ENCODE measurements at regions not wholly inside any gene's neighbourhood (a gene's known extent, or its start where the extent isn't known, plus 50 kb on each side); places are given as distances from the start of the nearest gene placed in this dataset.
"Not testable (repeated sequence)": the region's sequence is repeated elsewhere in the genome, so short reads cannot be mapped to it uniquely, and the experiment has no call there.

DNA sequence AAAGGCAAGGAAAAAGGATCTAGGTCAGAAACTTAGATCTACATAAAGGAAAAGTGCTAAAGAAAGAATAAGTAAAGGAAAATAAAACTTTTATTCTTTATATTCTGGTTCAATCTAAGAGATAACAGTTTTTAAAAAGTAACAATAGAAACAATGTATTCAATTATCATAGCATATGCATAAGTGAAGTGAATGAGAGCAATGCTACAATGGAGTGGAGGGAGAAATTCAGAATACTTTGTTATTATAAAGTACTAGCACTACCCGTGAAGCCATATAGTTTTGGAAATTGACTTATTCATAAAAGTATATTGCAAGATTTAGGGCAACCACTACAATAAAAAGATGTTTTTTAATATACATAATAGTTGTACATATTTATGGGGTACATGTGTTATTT is 586.0 kb upstream of the MDGA2 start:
- no peak for TF ChIP-seq JUND (IDR thresholded peaks at IDR 0.05)
- no peak for TF ChIP-seq RAD21 (IDR thresholded peaks at IDR 0.05)
- TF ChIP-seq YY1 (IDR thresholded peaks at IDR 0.05), result no peak
- TF ChIP-seq FOXA1 (IDR thresholded peaks at IDR 0.05), result no peak
- TF ChIP-seq, protein P1, sequence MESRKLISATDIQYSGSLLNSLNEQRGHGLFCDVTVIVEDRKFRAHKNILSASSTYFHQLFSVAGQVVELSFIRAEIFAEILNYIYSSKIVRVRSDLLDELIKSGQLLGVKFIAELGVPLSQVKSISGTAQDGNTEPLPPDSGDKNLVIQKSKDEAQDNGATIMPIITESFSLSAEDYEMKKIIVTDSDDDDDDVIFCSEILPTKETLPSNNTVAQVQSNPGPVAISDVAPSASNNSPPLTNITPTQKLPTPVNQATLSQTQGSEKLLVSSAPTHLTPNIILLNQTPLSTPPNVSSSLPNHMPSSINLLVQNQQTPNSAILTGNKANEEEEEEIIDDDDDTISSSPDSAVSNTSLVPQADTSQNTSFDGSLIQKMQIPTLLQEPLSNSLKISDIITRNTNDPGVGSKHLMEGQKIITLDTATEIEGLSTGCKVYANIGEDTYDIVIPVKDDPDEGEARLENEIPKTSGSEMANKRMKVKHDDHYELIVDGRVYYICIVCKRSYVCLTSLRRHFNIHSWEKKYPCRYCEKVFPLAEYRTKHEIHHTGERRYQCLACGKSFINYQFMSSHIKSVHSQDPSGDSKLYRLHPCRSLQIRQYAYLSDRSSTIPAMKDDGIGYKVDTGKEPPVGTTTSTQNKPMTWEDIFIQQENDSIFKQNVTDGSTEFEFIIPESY (IDR thresholded peaks at IDR 0.05), result no peak
- TF ChIP-seq TAF1 (conservative IDR thresholded peaks at IDR 0.05), result no peak
- no peak for TF ChIP-seq SP1 (IDR thresholded peaks at IDR 0.05)
- TF ChIP-seq, protein P2, sequence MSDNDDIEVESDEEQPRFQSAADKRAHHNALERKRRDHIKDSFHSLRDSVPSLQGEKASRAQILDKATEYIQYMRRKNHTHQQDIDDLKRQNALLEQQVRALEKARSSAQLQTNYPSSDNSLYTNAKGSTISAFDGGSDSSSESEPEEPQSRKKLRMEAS (IDR thresholded peaks at IDR 0.05), result no peak
- TF ChIP-seq, protein P3, sequence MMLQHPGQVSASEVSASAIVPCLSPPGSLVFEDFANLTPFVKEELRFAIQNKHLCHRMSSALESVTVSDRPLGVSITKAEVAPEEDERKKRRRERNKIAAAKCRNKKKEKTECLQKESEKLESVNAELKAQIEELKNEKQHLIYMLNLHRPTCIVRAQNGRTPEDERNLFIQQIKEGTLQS (IDR thresholded peaks at IDR 0.05), result no peak
- TF ChIP-seq EGR1 (IDR thresholded peaks at IDR 0.05; ENCODE audit: low read depth in 2 of 2), result no peak
- TF ChIP-seq HNF4A (conservative IDR thresholded peaks at IDR 0.05), result no peak
- TF ChIP-seq HNF4G (IDR thresholded peaks at IDR 0.05), result no peak
- TF ChIP-seq GABPA (IDR thresholded peaks at IDR 0.05 in 1 of 2, conservative IDR thresholded peaks at IDR 0.05 in 1 of 2), result no peak
- H3K9ac ChIP-seq (ENCODE audit: low read depth in 1 of 2, low read length in 2 of 2), result no peak overlapping the region
- no peak overlapping the region for H3K4me3 ChIP-seq (ENCODE audit: low read depth in 1 of 3, low read length in 3 of 3)
- H3K4me1 ChIP-seq (ENCODE audit: control insufficient read depth in 4 of 4, insufficient read depth in 4 of 4, low read length in 3 of 4), result no peaks in the 10 kb centered on the region
- H3K27me3 ChIP-seq (ENCODE audit: control insufficient read depth in 4 of 4, insufficient read depth in 4 of 4, low read length in 3 of 4), result no peaks in the 10 kb centered on the region
- H3K9me3 ChIP-seq (ENCODE audit: control insufficient read depth in 4 of 4, low read length in 3 of 4), result no peaks in the 10 kb centered on the region
- 68% methylated on average over 1 of the region's 1 CpG for WGBS
- no peak overlapping the region for H3K27ac ChIP-seq (ENCODE audit: low read depth in 1 of 2, low read length in 2 of 2)
- no peak for DNase-seq (ENCODE audit: low spot score)
- H3K36me3 ChIP-seq (ENCODE audit: control insufficient read depth in 4 of 4, insufficient read depth in 3 of 4, low read depth in 1 of 4, low read length in 3 of 4), result no peaks in the 10 kb centered on the region

DNA sequence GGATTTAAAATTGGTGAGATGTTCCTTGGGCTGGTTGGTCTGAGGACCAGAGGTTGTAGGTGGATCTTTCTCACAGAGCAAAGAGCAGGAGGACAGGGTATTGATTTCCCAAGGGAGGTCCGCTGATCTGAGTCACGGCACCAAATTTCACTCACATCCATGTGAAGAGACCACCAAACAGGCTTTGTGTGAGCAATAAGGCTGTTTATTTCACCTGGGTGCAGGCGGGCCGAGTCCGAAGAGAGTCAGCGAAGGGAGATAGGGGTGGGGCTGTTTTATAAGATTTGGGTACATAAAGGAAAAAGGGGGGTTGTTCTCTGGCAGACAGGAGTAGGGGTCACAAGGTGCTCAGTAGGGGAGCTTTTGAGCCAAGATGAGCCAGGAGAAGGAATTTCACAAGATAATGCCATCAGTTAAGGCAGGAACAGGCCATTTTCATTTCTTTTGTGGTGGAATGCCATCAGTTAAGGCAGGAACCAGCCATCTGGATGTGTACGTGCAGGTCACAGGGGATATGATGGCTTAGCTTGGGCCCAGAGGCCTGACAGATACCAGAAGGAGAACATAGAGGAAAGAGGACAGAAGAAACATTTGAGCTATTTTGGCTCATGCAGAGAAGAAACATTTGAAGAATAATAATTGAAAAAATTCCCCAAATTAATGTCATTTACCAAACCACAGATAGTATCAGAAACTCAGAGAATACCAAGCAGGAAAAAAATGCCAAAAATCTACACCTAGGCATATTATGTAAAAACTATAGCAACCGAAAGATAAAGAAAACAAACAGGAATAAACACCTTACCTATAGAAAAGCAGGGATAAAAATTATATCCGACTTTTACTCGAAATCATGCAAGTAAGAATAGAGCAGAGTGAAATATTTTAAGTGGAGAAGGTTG is 585.2 kb upstream of the MDGA2 start:
- 80% methylated on average over 10 of the region's 10 CpGs for WGBS
- H3K36me3 ChIP-seq (ENCODE audit: control insufficient read depth in 4 of 4, insufficient read depth in 3 of 4, low read depth in 1 of 4, low read length in 3 of 4); H3K4me3 ChIP-seq (ENCODE audit: low read depth in 1 of 3, low read length in 3 of 3); DNase-seq (ENCODE audit: low spot score); H3K27me3 ChIP-seq (ENCODE audit: control insufficient read depth in 4 of 4, insufficient read depth in 4 of 4, low read length in 3 of 4); H3K9ac ChIP-seq (ENCODE audit: low read depth in 1 of 2, low read length in 2 of 2); H3K27ac ChIP-seq (ENCODE audit: low read depth in 1 of 2, low read length in 2 of 2); H3K9me3 ChIP-seq (ENCODE audit: control insufficient read depth in 4 of 4, low read length in 3 of 4); H3K4me1 ChIP-seq (ENCODE audit: control insufficient read depth in 4 of 4, insufficient read depth in 4 of 4, low read length in 3 of 4): not testable (repeated sequence)

DNA sequence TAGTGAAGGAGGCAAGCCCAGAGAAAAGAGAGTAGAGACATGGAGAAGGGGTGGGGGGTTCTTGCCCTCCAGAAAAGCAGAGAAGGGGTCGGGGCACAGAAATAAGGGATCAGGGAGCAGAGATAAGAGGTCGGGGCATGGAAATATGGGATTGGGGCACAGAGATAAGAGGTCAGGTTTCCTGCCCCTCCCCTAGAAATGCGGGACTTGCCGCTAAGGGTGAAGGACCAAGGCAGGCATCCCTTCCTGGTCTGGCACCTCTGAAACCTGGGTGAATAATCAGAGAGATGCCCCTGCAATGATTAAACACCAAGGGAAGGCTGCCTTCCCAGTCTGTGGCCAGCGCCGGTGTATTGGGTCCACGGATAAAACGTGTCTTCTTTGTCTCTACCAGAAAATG is 584.5 kb upstream of the MDGA2 start:
- not testable (repeated sequence) for H3K4me1 ChIP-seq (ENCODE audit: control insufficient read depth in 4 of 4, insufficient read depth in 4 of 4, low read length in 3 of 4); H3K27ac ChIP-seq (ENCODE audit: low read depth in 1 of 2, low read length in 2 of 2); H3K9me3 ChIP-seq (ENCODE audit: control insufficient read depth in 4 of 4, low read length in 3 of 4); DNase-seq (ENCODE audit: low spot score); H3K27me3 ChIP-seq (ENCODE audit: control insufficient read depth in 4 of 4, insufficient read depth in 4 of 4, low read length in 3 of 4); H3K9ac ChIP-seq (ENCODE audit: low read depth in 1 of 2, low read length in 2 of 2); H3K4me3 ChIP-seq (ENCODE audit: low read depth in 1 of 3, low read length in 3 of 3); H3K36me3 ChIP-seq (ENCODE audit: control insufficient read depth in 4 of 4, insufficient read depth in 3 of 4, low read depth in 1 of 4, low read length in 3 of 4)
- WGBS, result 81% methylated on average over 8 of the region's 8 CpGs

DNA sequence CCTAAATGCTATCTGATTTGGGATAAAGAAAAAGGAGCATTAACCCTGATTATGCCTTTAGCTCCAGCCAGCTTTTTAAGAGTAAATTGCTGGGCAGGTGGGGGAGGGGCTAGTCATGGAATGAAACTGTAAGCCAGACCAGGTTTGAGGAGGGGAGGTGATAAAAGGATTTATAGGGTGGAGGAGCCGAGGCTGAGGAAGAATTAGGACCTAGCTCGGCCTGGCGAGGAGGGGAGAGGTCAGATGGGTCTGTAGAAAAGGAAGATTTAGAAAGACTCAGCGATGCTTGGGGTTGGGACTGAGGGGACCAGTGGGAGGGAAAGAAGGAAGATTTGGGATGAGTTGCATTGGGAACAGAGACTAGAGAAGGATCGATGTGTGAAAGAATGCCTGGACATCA is 583.8 kb upstream of the MDGA2 start:
- 62% methylated on average over 5 of the region's 5 CpGs for WGBS

DNA sequence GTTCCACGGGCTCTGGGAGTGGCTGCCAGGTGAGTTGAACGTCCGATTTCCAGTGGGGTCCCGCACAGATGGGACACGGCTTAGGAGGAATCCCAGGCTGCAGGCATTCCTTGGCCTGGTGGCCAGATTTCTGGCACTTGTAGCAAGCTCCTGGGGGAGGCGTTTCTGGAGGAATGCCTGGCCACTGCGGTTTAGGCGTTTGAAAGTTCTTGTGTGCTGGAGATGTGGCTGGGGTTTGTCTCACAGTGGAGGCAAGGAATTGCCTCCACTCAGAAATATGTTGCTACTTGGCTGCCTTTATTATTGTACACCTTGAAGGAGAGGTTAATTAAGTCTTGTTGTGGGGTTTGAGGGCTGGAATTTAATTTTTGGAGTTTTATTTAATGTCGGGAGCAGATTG is 583.3 kb upstream of the MDGA2 start:
- not testable (repeated sequence) for H3K4me1 ChIP-seq (ENCODE audit: control insufficient read depth in 4 of 4, insufficient read depth in 4 of 4, low read length in 3 of 4); H3K9me3 ChIP-seq (ENCODE audit: control insufficient read depth in 4 of 4, low read length in 3 of 4); DNase-seq (ENCODE audit: low spot score); H3K4me3 ChIP-seq (ENCODE audit: low read depth in 1 of 3, low read length in 3 of 3); H3K27ac ChIP-seq (ENCODE audit: low read depth in 1 of 2, low read length in 2 of 2); H3K9ac ChIP-seq (ENCODE audit: low read depth in 1 of 2, low read length in 2 of 2); H3K27me3 ChIP-seq (ENCODE audit: control insufficient read depth in 4 of 4, insufficient read depth in 4 of 4, low read length in 3 of 4); H3K36me3 ChIP-seq (ENCODE audit: control insufficient read depth in 4 of 4, insufficient read depth in 3 of 4, low read depth in 1 of 4, low read length in 3 of 4)
- WGBS, result 79% methylated on average over 9 of the region's 9 CpGs

More for the DNA sequence above, 583.8 kb upstream of the MDGA2 start:
- not testable (repeated sequence) for H3K9me3 ChIP-seq (ENCODE audit: control insufficient read depth in 4 of 4, low read length in 3 of 4); DNase-seq (ENCODE audit: low spot score); H3K27ac ChIP-seq (ENCODE audit: low read depth in 1 of 2, low read length in 2 of 2); H3K4me3 ChIP-seq (ENCODE audit: low read depth in 1 of 3, low read length in 3 of 3); H3K36me3 ChIP-seq (ENCODE audit: control insufficient read depth in 4 of 4, insufficient read depth in 3 of 4, low read depth in 1 of 4, low read length in 3 of 4); H3K4me1 ChIP-seq (ENCODE audit: control insufficient read depth in 4 of 4, insufficient read depth in 4 of 4, low read length in 3 of 4); H3K9ac ChIP-seq (ENCODE audit: low read depth in 1 of 2, low read length in 2 of 2); H3K27me3 ChIP-seq (ENCODE audit: control insufficient read depth in 4 of 4, insufficient read depth in 4 of 4, low read length in 3 of 4)
